CD4-positive, alpha-beta T cell treated with Interleukin-2 at 100 ng/mL for 4 hours (primary cell): ENCODE measurements at regions not wholly inside any gene's neighbourhood (a gene's known extent, or its start where the extent isn't known, plus 50 kb on each side); places are given as distances from the start of the nearest gene placed in this dataset.

Experiments
- DNase-seq: peaks from one replicate; pipeline ENCODE4 v3.0.0-alpha.2; 2020; ENCODE audit warnings: low spot score

DNA sequence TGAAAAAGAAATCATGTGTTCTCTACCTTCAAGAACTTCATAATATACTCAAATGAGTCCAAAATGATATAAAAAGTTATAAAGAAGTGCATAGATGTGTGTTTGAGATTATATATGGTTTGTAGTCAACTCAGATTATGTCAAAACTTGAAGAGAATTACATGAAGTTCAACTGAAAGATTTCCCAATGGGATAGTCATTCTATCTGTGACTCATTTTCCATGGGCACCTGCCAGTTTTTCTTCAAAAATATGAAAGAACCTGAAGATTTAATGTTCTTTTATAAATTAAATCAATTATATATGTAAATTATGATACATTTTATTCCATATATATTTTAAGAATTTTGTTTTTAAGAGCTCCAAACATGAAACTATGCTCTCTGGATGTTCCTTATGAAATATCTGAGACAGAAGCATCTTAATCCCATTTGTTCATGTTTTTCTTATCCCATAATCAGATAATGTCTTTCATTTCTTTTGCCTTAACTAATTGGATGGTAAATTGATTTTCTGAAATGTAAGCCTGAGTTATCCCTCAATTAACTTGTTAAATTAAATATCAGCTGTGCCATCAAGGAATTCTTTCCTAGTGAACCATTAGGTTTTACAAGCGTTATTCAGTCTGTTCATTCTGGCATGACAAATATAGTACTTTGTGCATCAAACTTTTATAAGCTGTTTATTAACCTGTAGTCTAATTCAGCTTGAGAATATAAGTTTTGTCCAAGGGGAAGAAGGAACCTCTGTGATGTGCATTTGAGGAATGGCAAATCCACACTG lies 387.1 kb downstream of the IPMK start:
- DNase-seq, result no peak

- no peak for DNase-seq
These were observed 392.9 kb downstream of the IPMK start for GRCh38 chr10:57874810-57875209.

- no peak for DNase-seq
These were observed 400.5 kb downstream of the IPMK start for GRCh38 chr10:57867241-57867640.

GRCh38 chr10:57864765-57865680 lies 402.7 kb downstream of the IPMK start:
- DNase-seq, result no peak

- DNase-seq, result no peak
These were observed 417.9 kb downstream of the IPMK start for GRCh38 chr10:57849691-57850357.

- DNase-seq, result no peak
These were observed 421.2 kb downstream of the IPMK start for GRCh38 chr10:57846307-57847065.

DNA sequence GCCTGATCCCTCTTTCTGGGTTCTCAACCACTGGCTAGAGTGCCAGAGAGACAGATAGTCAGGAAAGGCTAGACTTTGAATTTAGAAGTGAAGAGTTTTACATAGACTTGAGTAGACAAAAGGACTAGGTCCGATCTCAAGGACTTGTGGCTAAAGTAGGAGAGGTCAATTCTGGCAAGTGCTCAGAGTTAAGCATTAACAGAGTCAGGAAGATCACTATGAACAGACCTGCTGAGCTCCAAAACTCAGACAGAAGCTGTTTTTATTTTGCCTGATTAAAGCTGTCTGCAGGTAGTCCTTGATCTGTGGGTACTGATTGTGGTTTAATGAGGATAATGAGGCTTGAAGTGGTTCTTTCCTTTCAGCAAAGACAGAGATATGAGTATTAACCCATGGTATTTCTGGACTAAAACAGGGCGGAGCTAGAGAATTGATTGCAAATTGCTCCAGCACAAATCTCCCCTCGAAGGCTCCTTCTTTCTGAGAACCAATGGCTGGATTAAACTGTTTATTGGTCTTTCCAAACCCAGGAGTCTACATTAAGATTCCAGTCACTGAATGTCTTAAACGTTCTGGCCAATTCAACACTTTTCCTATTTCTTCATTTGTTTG lies 423.2 kb downstream of the IPMK start:
- DNase-seq, result no peak

GRCh38 chr10:57830877-57831560 lies 436.7 kb downstream of the IPMK start:
- DNase-seq, result no peak

DNA sequence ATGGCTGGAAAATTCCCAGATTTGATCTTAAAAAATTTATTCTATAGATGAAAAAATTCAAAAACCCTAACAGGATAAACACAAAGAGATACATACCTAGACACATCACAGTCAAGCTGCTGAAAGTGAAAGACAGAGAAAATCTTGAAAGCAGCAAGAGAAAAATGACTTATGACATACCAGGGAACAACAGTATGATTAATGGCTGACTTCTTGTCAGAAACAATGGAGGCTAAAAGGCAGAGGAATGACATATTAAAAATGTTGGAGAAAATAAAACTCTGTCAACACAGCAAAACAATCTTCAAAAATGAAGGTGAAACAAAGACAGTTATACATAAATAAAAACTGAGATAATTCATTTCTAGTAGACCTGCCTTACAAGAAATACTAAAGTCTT lies 442.7 kb downstream of the IPMK start:
- no peak for DNase-seq

DNA sequence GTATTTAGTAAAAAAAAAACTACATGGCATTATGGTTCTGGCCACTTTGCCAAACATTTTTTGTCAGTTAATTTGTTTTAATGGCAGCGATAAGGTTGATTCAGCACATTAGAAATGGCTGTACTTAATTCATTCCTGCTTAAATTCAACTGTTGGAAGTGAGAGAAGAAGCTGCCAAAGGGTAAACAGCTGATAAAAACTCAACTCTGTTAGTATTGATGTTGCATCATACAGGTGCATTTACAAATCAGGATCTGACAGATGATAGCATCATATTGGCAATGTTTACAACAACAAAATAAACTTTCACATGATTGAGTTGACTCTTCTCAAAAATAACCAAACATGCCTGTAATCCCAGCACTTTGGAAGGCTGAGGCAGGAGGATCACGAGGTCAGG lies 444.3 kb downstream of the IPMK start:
- DNase-seq, result no peak

DNA sequence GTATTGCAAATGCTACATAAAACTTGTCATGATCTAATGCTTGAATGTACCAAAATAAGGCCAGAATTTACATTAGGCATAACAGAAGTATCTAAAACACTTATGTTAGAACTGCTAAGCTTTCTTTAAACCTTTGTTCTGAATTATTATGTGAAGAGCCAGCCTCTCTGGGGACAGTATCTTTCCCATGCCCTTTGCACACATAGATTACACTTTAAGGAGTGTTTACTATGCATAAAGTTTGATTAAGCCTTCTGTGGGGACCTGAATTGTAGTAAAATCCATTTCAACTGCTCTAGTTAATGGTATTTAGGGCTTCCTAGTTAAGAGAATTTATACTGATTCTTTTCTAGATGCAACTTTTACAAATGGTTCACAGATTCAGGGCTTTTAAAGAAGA lies 444.7 kb downstream of the IPMK start:
- no peak for DNase-seq

DNA sequence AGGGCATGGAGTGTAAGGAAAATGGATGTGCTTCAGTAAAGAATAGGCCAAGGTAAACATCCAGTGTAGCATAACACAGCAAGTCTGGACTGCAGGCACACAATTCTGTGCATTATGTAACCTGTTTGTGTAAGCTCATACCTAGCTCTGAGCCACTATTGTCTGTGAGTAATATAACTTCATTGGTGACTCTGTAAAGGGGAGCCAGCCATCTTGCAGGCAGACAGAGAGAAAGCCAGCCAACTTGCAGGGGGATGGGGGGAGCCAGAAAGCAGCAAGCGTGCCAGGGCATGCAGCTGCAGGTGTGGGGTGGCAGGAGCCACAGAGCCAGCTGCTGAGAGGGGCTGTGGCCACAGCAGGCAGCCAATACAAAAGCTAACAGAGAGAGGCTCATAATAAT lies 449.2 kb downstream of the IPMK start:
- no peak for DNase-seq

GRCh38 chr10:57817741-57818140 lies 450.0 kb downstream of the IPMK start:
- no peak for DNase-seq

DNA sequence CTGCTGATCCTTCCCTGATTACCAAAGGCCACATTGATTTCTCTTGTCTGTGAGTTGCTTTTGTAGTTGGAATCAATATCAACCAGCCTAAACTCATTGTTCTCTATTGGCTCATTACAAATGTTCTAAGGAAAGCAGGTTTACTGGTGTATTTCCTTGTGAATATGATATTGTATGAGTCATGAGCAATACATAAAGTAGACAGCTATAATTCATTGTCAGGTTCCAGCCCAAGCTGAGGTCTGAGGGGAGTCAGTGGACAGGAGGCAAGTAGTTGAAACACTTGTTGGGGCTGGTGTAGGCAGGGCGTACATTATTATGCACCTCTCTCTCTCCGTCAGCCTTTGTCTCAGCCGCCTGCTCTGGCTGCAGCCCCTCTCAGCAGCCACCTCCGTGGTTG lies 451.7 kb downstream of the IPMK start:
- no peak for DNase-seq

DNA sequence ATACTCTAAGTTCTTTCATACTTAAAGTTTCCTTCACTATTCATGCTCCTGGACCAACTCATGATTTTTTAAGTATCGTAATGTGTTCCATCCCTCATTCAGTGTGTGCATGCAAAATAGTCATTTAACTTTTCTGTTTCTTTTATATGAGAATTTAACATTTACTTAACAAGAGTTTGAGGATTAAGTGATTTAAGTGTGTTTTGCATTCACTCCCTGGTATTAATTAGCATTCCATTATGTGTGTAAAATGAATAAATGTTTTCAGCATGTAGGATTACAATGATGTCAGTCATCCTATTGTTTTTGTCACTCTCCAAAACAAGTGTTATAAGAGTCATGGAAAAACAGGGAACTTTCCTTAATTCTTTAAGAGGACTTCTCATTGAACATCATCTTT lies 457.7 kb downstream of the IPMK start:
- no peak for DNase-seq

DNA sequence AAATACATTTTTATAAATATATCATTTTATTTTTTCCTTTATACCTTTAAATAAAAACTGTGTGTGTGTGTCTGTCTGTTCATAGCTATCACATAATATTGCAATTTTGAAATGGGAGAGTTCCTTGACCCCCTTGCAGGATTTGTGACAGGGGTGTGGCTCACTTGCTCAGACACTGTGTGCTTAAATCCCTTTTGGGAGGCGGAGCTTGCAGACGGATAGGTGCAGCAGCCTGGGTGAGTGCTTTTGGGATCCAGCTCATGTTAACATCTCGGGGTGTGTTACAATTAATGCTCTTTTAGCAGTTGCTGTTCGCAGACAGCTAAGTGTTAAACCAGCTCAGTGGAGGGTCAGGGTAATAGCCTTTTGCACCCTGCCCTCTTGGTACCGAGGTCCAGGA lies 459.8 kb downstream of the IPMK start:
- DNase-seq, result no peak

DNA sequence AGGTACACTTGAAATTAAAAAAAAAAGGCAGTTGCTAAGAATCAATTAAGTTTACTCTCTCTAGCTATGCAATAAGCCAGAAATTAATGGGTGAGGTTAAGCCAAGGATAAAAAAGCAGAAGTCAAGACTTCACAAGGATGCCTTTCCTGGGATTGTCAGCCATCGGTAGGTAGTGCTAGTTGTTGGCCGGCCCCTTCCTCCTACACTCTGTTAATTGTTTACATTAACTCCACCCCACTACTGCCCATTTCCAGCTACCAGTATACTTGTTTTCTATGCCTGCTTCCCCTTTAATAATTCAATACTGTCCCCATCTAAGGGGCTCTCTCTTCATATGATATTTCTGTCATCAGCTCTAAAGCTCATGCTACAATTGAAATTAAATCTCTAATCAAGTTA lies 461.0 kb downstream of the IPMK start:
- DNase-seq, result no peak

- DNase-seq, result no peak
These were observed 468.1 kb downstream of the IPMK start for GRCh38 chr10:57799625-57800024.

DNA sequence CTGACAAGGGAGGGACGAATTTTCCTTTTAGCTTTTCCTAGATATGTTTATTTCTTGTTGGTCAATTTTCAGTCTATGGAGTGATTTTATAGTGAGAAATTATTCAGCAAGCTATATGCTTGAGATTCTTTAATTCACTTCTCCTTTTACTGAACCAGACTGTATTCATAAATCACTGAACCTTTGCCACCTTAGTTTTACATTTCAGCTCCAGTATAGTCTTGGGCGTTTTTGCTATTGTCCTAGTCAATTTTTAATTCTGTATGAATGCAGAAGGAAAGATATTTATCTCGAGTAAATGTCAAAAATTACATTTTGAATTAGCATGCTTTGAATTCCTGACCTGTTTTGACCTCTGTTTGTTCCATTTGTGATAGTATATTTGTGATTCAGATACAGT lies 468.9 kb downstream of the IPMK start:
- DNase-seq, result no peak

DNA sequence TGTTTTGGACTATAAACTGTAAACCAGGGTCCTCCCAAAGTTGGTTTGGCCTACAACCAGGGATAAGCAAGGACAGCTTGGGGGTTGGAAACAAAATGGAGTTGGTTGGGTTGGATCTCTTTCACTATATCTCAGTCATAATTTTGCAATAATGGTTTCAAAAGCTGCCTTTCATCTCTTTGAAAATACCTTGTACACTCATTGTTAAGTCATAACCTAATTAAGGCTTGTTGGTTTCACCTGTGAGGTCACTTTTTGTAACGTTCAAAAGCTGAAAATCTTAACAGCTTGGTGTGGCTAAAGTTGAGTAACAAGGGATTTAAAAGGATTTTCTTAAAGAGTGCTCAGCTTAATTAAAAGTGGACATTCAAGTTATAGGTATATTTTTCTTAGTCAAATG lies 476.1 kb downstream of the IPMK start:
- no peak for DNase-seq

GRCh38 chr10:57790703-57791102 lies 477.0 kb downstream of the IPMK start:
- no peak for DNase-seq
